ENCODE measurements at regions not wholly inside any gene's neighbourhood (a gene's known extent, or its start where the extent isn't known, plus 50 kb on each side); places are given as distances from the start of the nearest gene placed in this dataset.

GRCh38 chr3:110324171-110324705, 747.4 kb upstream of the NECTIN3 start:
- Histone ChIP-seq H3K4ac (ENCODE audit: low read depth, low read length) (no peak overlapping the region), H4K8ac (replicated peaks; ENCODE audit: insufficient read length, low read depth, low read length) (no peak overlapping the region), H3K27ac (ENCODE audit: insufficient read length, low read depth, low read length) (no peak overlapping the region), H3K79me2 (ENCODE audit: insufficient read depth, low read length) (no peaks in the 10 kb centered on the region), H3K9ac (ENCODE audit: extremely low read depth, insufficient read length, low read length) (no peak overlapping the region), H3K18ac (ENCODE audit: insufficient read length, low read depth, low read length) (no peak overlapping the region), H2BK20ac (ENCODE audit: low read depth, low read length, poor library complexity, severe bottlenecking) (no peak overlapping the region), H4K20me1 (ENCODE audit: control insufficient read depth, insufficient read depth, insufficient read length) (no peaks in the 10 kb centered on the region), H4K91ac (ENCODE audit: insufficient read length, low read depth, low read length) (no peak overlapping the region), H2BK120ac (ENCODE audit: low read depth, low read length, poor library complexity, severe bottlenecking) (no peak overlapping the region), H3K23me2 (ENCODE audit: insufficient read length, low read depth, low read length, poor library complexity, severe bottlenecking) (no peaks in the 10 kb centered on the region), H3K4me2 (ENCODE audit: insufficient read depth, insufficient read length, low read length) (no peak overlapping the region), H3T11ph (ENCODE audit: low read length) (no peak overlapping the region), H2BK15ac (ENCODE audit: low read depth, low read length) (no peak overlapping the region), H3K4me1 (ENCODE audit: insufficient read depth, low read length) (no peaks in the 10 kb centered on the region), H4K5ac (ENCODE audit: insufficient read length, low read depth, low read length) (no peak overlapping the region), H2BK12ac (ENCODE audit: insufficient read length, low read depth, low read length) (no peak overlapping the region), H3K9me3 (ENCODE audit: control insufficient read depth, low read depth, low read length) (no peaks in the 10 kb centered on the region), H2AFZ (ENCODE audit: low read length) (no peak overlapping the region), H3K79me1 (ENCODE audit: insufficient read depth, low read depth, low read length, poor library complexity, severe bottlenecking) (no peaks in the 10 kb centered on the region), H2AK5ac (ENCODE audit: insufficient read length, low read length) (no peak overlapping the region), H3K56ac (ENCODE audit: insufficient read length, low read depth, low read length) (no peak overlapping the region), H3K14ac (ENCODE audit: insufficient read depth, low read length) (no peak overlapping the region), H2BK5ac (ENCODE audit: insufficient read length, low read length) (no peak overlapping the region), H3K27me3 (ENCODE audit: insufficient read depth, low read length) (no peaks in the 10 kb centered on the region), H3K23ac (ENCODE audit: insufficient read length, low read depth, low read length) (no peak overlapping the region)
- H3K27me3 Mint-ChIP-seq (ENCODE audit: low read depth), result no peaks in the 10 kb centered on the region
- DNase-seq, result no peak
- WGBS (ENCODE audit: extremely low coverage, insufficient read length, low lambda C conversion rate), result no CpG with 5 or more reads among the region's 3 CpGs
- no peak overlapping the region for H3K27ac Mint-ChIP-seq
- peaks cover 16 to 17% of the 10 kb centered on the region in 2 experiments for H3K9me3 Mint-ChIP-seq
- peaks cover 0 to 10% of the 10 kb centered on the region in 2 experiments; a peak in 2 of 4 replicates for H3K4me1 Mint-ChIP-seq
- no peak overlapping the region for H3K4me3 Mint-ChIP-seq
- no peak for TF ChIP-seq CTCF (conservative IDR thresholded peaks at IDR 0.05)
- H3K36me3 Mint-ChIP-seq (ENCODE audit: insufficient read depth in 1 of 3, low read depth in 3 of 3), result peaks cover 10 to 20% (median 13%) of the 10 kb centered on the region in 3 experiments

Data from H9 (cell line).